NCI-H2081 (cell line): ENCODE measurements at regions not wholly inside any gene's neighbourhood (a gene's known extent, or its start where the extent isn't known, plus 50 kb on each side); places are given as distances from the start of the nearest gene placed in this dataset.

ENCODE experiments used
- DNase-seq, 2 experiments: peaks; one replicate each; lab custom pipeline; 2025; lab: John Stamatoyannopoulos, UW

DNA sequence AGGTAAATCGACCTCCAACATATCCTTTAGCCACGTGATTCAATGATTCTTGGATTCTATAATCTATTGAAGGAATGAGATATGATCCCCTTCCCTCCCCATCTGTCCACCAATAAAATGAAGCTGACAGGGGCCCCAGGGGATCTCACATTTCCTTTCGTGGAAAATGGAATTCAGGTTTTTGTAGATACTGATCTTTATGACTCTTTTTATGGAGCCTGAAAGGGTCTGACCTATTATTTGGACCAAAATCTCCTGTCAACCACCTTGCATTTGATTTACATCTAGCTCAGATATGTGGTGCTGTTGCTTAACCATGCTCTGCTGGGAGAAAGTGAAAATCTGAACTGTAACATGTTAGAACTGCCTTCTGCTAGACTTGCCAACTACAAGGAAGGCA lies 234.0 kb upstream of the CXCL12 start:
- no peak for DNase-seq

DNA sequence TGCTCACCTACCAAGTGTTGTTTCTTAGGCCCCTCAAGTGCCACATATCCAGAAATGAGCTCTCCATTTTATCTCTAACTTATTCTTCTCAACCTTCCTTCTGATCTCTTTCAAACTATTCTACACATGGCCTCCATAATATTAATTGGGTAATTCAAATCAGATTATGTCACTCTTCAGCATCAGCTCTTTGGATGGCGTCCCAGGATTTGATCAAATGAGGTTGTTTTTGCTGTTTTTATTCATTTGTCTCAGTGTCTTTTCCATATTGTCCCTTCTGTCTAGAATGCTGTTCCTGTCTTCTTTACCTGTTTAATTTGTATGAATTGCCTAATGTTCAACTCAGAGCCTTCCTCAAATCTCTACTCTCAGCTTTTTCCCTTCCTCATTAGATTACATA lies 234.6 kb upstream of the CXCL12 start:
- DNase-seq = no peak

DNA sequence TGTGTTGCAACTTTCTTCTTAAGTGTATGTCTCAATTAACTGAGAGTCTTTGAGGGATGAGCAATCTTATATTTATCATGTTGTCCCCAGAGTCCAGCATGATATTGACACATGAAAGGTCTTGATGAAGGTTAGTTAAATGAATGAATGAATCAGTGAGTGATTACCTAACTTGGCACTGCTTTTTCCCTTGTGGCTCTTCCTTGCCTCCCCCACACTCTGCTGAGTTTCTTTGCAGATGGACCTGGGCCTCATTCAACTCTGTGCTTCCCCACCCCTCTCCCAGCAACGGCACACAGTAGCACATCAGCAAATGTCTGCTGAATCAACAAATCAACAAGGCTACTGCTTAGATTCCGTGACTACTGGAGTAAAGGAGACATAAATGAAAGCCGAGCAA lies 235.1 kb upstream of the CXCL12 start:
- DNase-seq = no peak

DNA sequence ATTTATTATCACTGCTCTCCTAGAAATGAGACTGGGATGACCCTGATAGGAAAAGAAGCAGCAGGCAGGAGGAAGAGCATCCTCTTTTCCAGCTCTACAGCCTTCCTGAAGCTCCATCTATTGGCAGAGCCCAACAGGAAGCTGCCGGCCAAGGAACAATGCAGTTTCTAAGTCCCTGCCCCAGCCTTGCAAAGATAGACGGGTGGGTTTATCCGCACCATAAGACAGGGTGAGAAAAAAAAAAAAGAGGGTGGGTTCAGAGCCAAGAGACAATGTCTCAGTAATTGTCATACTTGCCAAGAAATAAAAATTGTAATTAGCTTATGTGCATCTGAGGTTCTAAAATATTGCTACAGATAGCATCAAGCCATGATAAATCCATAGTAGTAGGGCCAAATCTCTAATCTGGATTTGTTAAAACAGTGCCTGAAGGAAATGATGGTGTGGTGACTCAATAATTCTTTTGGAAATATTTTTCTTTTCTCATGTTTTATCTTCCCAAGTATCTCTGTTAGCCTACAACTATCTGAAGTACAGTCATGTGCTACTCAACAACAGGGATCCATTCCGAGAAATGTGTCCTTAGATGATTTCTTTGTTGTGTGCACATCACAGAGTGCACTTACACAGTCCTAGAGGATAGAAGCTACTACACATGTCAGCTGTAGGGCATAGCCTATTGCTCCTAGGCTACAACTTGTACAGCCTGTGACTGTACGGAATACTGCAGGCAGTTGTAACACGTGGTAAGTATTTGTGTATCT lies 242.9 kb upstream of the CXCL12 start:
- no peak for DNase-seq

DNA sequence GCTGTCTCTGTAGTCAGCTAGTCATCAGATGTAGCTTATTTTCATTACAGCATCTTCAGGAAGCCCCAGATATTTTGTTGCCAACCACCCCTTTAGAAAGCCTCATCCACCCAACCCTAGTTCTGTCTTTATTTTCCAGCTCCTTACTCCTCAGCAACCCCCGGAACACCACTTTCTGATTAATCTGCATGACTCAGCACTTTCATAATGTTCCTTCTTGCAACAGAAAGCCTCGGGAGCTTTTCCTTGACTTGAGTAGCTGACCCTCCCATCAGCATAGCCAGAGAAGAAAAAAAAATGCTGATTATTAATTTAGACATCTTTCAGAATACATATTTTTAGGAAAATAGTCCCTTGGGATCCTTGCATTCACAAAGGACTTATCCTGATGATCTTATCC lies 244.0 kb upstream of the CXCL12 start:
- DNase-seq = no peak

DNA sequence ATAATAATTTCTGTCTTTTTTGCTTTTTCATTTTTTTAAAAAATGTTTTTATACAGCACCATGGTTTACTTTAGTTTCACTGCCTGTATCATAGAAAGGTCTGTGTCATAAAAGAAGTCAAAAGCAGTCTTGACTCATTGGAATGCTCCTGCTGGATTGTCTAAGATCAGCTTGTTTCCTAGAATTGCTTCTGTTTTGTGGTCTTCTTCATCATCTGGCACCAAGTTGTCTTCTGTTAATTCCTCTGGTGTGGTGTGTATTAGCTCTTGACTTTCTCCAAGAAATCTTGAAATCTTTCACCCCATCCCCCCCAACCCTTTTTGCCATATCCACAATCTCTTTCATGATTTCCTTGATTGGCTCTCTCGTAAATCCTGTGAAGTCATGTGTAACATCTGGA lies 250.3 kb upstream of the CXCL12 start:
- DNase-seq = no peak

DNA sequence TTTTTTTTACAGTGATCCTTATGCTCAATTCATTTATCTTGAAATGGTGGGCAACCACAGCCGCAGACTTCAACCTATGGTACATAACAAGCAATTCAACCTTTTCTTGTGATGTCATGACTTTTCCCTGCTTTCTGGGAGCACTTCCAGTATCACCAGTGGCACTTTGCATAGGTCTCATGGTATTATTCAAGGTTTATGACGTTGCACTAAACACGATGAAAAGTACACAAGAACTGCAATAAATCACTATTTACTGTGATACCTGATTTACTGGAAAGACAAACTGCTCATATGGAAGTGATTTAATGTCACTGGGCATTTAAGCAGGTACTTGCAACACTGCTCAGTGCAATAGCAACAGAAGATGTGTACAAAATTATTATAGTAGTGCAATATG lies 251.7 kb upstream of the CXCL12 start:
- no peak for DNase-seq

DNA sequence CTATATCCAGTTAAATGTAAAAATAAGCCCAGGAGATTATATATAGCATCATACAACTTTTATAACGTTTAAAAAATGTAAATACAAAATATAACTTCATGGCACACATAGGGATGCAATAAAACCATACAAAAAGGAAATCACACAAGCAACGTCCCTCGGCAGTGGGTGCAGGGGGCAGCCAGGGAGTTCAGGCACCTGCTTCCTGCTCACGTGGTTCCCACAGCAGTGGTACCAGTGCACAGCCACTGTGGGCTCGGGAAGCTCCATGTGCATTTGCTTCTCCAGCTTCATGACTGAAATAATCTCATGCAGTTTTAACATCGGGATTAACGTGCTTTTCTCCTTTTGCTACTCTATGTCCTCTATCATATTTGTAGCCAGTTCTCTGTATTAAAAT lies 255.5 kb upstream of the CXCL12 start:
- no peak for DNase-seq

DNA sequence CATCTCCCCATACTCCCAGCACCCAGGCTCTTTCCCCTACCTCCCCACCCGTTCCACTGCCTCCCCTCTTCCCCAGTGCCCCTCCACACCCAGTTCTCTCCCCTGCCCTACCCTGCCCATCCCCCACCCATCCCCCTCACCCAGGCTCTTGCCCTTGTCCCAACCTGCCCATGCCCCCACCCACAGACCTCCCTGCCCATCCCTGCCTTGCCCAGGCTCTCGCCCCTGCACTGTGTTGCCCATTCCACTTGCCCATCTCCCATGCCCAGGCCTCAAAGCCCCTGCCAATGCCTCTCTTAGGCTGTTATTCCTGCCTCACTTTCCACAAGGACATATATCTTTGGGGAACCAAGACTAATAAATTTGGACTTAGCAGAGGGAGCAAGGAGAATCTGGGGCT lies 262.6 kb upstream of the CXCL12 start:
- DNase-seq = no peak

DNA sequence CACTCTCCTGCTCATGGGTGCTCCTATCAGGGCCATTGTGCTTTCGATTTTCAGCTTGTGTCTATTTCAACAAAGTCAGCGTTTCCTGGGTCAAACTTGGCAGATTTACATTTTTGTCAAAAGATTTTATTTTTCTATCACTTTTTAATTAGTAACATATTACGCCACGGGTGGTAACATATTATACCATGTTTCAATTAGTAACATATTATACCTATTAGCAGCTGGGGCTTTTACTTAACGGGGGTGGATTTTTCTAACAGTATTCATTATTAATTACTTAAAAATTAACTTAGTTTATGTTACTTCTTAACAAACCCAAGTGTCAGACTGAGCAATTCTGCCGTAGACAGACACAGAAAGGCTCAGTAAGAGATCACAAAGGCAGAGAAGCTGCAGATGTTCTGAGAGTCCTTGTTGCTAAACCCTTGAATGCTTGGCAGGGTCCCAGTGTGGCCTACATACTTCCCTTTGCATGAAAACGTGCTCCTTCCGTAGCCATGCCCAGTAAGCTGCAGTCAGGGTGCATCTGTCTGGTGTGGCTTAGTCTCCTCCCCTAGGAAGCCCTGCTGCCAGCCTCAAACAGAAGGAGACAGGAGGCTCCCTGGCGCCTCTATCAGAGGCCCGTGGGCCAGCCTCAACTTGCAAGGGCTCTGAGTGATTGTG lies 263.1 kb upstream of the CXCL12 start:
- DNase-seq = no peak

DNA sequence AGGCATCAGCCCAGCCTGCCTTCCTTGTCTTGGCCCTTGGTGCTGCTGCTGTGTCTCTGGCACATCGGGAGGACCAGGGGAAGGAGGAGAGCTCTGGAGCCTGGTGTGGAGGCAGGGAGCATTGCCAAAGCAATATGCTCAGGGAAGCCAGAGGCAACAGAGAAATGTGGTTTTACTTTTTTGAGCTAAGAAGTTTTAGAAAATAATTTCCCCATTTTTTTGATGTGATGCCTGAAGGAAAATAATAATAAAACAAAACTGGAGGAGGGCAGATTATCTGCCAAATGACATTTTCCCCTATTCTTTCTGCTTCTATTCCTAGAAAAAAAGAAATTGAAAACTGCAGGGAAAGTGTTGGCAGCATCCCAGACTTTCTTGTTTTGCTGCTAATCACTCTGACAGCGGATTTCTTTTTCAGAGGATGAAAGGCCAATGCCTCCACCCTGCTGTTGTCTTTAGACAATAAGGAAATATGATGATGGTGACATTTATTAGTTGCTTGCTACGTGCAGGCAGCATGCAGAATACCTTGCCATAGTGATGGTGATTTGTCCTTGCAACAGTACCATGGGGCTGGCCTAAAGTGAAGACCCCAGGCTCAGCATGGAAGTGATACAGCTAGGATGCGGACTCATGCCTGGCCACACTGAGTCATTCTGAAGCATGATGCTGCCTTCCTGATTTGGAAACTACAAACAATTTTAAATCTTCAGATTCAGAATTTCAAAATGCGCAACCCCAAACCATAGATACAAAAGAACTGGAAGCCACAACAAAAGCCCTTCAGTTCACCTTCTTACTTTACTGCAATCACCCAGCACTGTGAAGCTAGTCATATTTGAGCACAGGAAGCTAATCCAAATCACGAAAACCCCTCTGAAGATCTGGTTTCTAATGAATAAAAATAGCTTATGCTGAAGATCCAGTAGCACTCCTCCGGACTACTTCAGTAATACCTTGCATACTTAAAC lies 260.2 kb upstream of the TMEM72 start:
- no peak for DNase-seq

DNA sequence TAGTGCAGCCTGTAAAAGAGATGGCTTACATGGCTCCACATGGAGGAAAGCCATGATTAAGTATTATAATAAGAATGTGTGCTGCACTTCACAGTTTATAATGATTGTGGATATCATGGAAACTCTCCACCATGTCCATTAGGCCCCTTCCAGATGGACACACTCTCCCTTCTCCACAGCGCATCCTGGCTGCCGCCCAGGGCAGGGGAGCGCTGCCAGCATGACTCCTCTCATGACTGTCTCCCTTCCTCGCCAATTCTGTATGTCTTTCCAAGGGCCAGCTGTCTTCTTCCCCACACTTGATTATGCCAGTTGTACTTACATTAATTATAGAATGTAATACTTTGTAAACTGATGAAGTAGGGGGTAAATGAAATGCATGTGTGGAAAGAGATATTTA lies 259.3 kb upstream of the TMEM72 start:
- DNase-seq = no peak

DNA sequence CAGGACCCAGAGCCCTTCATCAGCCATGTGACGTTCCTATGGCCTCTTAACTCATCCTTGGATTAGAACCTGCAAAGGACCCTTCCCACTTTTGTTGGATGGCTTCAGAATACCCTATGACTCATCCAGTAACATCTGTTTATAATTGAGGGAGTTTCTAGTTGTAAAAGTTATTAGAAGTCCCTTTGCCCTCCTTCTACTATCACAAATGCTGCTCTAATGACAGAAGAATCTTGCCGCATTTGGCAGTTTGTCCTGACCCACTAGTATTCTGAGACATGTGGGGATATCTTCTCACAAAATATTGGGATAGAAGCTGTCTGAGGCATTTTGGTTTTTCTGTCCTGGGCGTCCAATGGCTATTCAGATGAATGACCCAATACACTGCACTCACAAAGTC lies 251.8 kb upstream of the TMEM72 start:
- no peak for DNase-seq

DNA sequence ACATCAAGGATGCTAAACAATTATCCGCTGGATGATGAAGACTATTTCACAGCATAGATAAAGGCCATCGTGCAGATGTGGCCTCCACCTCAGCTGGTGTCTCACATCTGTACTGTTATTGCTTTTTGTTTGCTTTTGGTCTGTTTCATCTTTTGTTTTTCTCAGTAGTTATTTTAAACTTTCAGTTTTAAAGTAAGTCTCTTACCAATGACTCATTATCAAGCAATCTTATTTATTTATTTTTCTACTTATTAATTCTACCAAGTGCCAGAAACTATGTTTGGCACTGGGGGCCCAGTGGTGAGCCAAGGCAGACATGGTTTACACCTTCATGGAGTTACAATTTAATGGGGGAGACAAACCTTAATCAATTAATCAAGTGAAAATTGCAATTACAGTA lies 250.9 kb upstream of the TMEM72 start:
- no peak for DNase-seq

DNA sequence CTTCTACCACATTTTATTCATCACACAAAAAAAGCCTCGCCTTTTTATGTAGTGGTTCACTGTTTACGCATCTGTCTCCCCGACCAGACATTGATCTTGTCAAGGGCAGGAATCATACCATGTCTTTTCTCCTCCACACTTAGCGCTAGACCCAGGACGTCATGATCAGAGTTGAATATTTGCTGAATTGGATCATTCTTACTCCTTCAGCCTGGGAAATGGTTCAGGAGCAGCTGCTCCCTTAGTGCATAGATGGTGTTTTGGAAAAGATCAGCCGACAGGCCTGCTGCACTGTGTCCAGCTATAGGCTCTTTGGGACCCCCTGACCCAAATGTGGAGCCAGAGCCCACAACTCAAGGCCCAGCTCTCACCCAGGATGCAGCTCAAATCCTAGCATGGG lies 249.1 kb upstream of the TMEM72 start:
- DNase-seq = no peak

DNA sequence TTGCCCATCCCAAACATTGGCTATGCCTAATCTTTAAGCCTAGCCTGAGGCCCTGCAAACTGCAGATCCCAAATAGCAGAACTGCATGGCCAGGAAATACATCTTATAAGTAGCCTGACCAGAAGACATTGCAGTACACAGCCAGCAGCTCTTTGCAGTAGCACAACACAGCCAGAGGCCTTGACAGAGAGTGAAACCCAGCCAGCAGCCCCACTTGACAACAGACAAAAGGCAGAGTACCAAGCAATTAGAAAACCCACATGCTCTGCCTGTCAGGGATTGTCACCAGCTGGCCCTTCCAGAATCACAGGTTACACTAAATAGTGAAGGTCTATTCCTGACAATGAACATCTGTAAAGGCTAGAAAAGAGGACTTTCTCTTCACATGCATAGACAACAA lies 242.8 kb upstream of the TMEM72 start:
- no peak for DNase-seq

DNA sequence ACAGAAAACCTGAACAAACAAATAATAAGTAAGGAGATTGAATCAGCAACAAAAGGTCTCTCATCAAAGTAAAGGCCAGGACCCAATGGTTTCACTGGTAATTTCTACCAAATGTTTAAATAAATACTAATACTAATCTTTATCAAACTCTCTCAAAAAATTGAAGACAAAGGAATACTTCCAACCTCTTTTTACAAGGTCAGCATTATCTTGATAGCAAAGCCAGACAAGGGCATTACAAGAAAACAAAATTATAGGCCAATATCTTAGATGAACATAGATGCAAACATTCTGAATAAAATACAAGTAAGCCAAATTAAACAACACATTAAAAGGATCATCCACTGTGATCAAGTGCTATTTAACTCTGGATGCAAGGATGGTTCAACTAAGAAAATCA lies 239.8 kb upstream of the TMEM72 start:
- DNase-seq = no peak

DNA sequence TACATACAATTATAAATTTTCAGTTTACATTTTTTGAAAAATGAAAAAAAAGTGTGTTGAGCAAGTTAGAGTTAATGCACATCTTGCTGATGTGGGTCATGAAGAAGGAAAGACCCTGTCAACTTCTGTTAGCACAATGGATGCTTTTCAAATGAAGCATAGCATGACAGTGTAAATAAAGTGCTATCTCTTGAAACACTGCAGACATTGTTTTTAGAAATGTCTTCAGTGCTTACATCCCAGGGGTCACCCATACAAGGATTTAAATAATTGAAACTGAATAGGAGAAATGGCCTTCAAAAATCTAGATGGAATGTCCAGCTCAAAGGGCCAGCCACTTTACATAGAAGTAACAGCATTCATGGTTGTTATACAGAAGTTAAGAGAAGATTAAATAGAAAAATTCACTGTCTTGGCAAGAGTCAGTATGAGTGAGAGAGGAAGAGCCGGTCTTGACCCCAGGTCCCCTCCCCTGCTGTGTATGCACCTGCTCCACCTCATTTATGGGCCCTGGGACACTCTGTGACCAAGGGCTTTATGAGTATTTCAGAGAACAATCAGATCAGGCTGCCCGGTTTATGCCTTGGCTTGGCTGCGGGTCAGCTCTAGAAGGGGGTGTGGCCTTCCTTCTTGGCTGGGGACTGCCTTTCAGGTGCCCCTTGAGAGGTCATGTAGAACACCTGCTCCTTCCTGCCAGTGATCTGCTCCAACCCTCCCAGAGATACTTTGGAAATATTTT lies 237.7 kb upstream of the TMEM72 start:
- DNase-seq = no peak

DNA sequence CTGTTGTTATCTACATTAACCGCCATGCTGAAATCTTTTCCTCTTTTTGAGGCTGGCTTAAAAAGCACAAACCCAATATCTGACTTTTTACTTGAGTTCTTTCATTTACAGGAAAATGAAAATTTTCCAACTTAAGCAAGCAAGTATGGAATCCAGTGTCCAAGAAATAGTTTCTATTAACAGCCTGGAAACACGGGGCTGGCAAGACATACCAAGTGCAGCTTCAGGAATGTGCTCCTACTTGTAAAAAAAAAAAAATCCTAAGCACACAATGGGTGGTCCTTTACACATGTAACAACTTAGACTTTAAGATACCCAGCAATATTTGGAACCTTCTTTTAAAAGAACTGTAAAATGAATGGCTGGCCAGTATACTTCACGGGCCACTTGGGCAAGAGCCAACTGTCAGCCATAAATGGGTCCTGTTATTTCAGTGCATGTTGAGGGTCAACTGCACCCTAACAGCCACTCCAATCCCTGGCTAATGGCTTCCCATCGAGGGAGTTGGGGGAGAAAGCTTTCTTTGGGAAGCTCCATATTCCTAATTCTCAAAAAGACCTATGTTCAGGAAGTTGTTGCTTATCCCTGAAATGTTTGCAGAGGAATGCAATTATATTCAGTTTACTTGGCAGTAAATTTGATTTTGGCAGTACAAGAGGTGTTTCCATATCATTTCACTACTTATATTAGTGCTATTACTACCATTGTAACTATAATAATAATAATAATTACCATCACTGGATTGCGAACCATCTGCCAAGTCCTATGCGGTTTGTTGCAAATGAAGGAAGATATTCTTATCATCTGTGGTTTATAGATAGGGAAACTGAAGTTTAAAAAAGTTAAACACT lies 236.4 kb upstream of the TMEM72 start:
- no peak for DNase-seq

DNA sequence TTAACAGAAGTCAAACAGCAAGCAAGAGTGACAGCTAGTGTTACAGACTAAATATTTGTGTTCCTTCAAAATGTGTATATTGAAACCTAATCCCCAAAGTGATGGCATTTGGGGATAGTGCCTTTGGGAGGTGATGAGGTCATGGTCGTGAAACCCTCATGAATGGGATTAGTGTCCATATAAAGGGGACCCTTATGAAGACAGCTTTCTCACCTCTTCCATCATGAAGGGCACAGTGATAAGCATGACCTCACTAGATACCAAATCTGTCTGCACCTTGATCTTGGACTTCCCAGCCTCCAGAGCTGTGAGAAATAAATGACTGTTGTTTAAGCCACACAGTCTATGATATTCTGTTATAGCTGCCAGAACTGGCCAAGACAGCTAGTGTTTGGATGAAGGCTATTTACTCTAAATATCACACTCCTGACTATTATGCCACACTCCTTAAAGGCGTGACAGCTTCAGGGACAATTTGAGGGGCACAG lies 235.7 kb upstream of the TMEM72 start:
- no peak for DNase-seq

DNA sequence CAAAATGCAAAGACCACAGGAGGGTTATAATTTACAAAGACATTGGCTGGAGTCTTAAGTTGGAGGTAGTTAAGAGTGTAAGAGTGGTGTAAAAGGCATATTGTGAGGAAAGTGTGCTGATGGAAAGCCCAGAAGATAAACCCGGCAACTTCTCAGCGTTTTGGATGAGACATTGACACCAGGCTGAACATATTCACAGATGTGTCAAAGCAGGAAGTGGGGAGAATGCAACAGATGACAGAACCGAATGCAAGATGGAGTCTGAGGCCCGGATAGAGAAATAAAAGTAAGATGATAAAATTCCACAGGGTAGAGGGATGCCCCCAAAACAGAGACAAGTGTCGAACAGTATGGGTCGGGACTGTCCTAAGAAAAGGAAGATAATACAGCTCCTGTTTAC lies 230.4 kb upstream of the TMEM72 start:
- DNase-seq = no peak
